CD14-positive monocyte (primary cell): ENCODE measurements at regions not wholly inside any gene's neighbourhood (a gene's known extent, or its start where the extent isn't known, plus 50 kb on each side); places are given as distances from the start of the nearest gene placed in this dataset.

Source experiments
- DNase-seq, 3 donors: peaks; one replicate each; pipeline ENCODE4 v3.0.0-alpha.2; 2011 to 2022
- H2AFZ ChIP-seq: 2 replicates; pipeline ENCODE4 v1.6.0; 2012; ENCODE audit warnings: mild to moderate bottlenecking, low read depth, low read length, inconsistent platforms; ENCODE audit not compliant: insufficient read depth, poor library complexity, severe bottlenecking
- H3K27ac ChIP-seq, 2 donors: 1 replicate in 1 of 2; 2 replicates in 1 of 2; pipeline ENCODE4 v1.5.1; 2012 to 2013; ENCODE audit warnings: low read length in 2 of 2, control low read depth in 1 of 2, inconsistent platforms in 1 of 2, low read depth in 1 of 2, mild to moderate bottlenecking in 1 of 2
- H3K27me3 ChIP-seq, 2 donors: one replicate each; pipeline versions ENCODE4 v1.6.0 to v1.6.1; 2011 to 2013; ENCODE audit warnings: low read length in 2 of 2; ENCODE audit not compliant: control insufficient read depth in 2 of 2, insufficient read depth in 2 of 2
- H3K36me3 ChIP-seq, 2 donors: replicated peaks in 1 of 2; 1 replicate in 1 of 2; 2 replicates in 1 of 2; pipeline versions ENCODE4 v1.5.1 to v1.6.1; 2012 to 2013; ENCODE audit warnings: low read length in 2 of 2, control low read depth in 1 of 2, inconsistent platforms in 1 of 2, mild to moderate bottlenecking in 1 of 2; ENCODE audit not compliant: insufficient read depth in 2 of 2, control insufficient read depth in 1 of 2
- H3K4me1 ChIP-seq, 2 donors: 1 replicate in 1 of 2; 2 replicates in 1 of 2; pipeline versions ENCODE4 v1.5.1 to v1.6.1; 2012 to 2013; ENCODE audit warnings: low read length in 2 of 2, control low read depth in 1 of 2, inconsistent platforms in 1 of 2, mild to moderate bottlenecking in 1 of 2, moderate library complexity in 1 of 2; ENCODE audit not compliant: insufficient read depth in 2 of 2, control insufficient read depth in 1 of 2
- H3K4me2 ChIP-seq: replicated peaks from 2 replicates; pipeline ENCODE3; 2012; ENCODE audit warnings: low read length, moderate library complexity, mild to moderate bottlenecking; ENCODE audit not compliant: poor library complexity, severe bottlenecking; ENCODE audit errors: extremely low read depth
- H3K4me3 ChIP-seq, 3 experiments: fragments of 200-600 bp in 1 of 3; sonication (generic) in 1 of 3; replicated peaks in 1 of 3; 1 replicate in 2 of 3; 2 replicates in 1 of 3; pipeline ENCODE4 v1.5.1; 2011 to 2013; ENCODE audit warnings: low read length in 3 of 3, mild to moderate bottlenecking in 3 of 3, control low read depth in 2 of 3, low read depth in 2 of 3, inconsistent platforms in 1 of 3, moderate library complexity in 1 of 3
- H3K79me2 ChIP-seq: 2 replicates; pipeline ENCODE4 v1.6.0; 2012; ENCODE audit warnings: mild to moderate bottlenecking, control low read depth, inconsistent platforms, low read length, moderate library complexity; ENCODE audit not compliant: insufficient read depth
- H3K9ac ChIP-seq: 2 replicates; pipeline ENCODE4 v1.6.0; 2017; ENCODE audit warnings: low read length, mild to moderate bottlenecking; ENCODE audit not compliant: insufficient read depth, poor library complexity, severe bottlenecking
- H3K9me3 ChIP-seq, 2 donors: replicated peaks in 1 of 2; 1 replicate in 1 of 2; 2 replicates in 1 of 2; pipeline versions ENCODE4 v1.5.1 to v1.6.1; 2012 to 2013; ENCODE audit warnings: low read length in 2 of 2, control low read depth in 1 of 2; ENCODE audit not compliant: control insufficient read depth in 1 of 2, insufficient read depth in 1 of 2
- H4K20me1 ChIP-seq: 2 replicates; pipeline ENCODE4 v1.6.0; 2012; ENCODE audit warnings: mild to moderate bottlenecking, low read length, control low read depth, moderate library complexity; ENCODE audit not compliant: insufficient read depth
- H3K27ac Mint-ChIP-seq, 7 donors: one replicate each; pipeline ENCODE4 v1.8.0; 2020; ENCODE audit warnings: mild to moderate bottlenecking in 7 of 7, mixed read lengths in 7 of 7, moderate library complexity in 6 of 7, inconsistent platforms in 2 of 7
- H3K27me3 Mint-ChIP-seq, 3 donors: one replicate each; pipeline ENCODE4 v1.8.0; 2021 to 2022; ENCODE audit warnings: low read depth in 3 of 3, mild to moderate bottlenecking in 3 of 3, mixed read lengths in 3 of 3, moderate library complexity in 3 of 3, inconsistent platforms in 1 of 3
- H3K36me3 Mint-ChIP-seq, 2 donors: one replicate each; pipeline ENCODE4 v1.8.0; 2020; ENCODE audit warnings: mixed read lengths in 2 of 2, inconsistent platforms in 1 of 2, mild to moderate bottlenecking in 1 of 2
- H3K4me1 Mint-ChIP-seq: one replicate; pipeline ENCODE4 v1.8.0; 2020; ENCODE audit warnings: mild to moderate bottlenecking, mixed read lengths
- H3K4me3 Mint-ChIP-seq, 2 donors: one replicate each; pipeline ENCODE4 v1.8.0; 2020; ENCODE audit warnings: mild to moderate bottlenecking in 2 of 2, mixed read lengths in 2 of 2, moderate library complexity in 1 of 2
- H3K9me3 Mint-ChIP-seq, 7 donors: one replicate each; pipeline ENCODE4 v1.8.0; 2020 to 2022; ENCODE audit warnings: mixed read lengths in 7 of 7, mild to moderate bottlenecking in 6 of 7, moderate library complexity in 6 of 7, inconsistent platforms in 2 of 7
- CTCF ChIP-seq: fragments of 200-600 bp; IDR thresholded peaks from one replicate; pipeline ENCODE4 v1.8.0; 2022; ENCODE audit warnings: antibody characterized with exemption, mild to moderate bottlenecking
- WGBS: methylation state at CpG from one replicate; pipeline ENCODE4 v1.1.5; 2013; ENCODE audit warnings: missing lambda C conversion rate; ENCODE audit not compliant: insufficient coverage; 5-methylcytosine and 5-hydroxymethylcytosine counted together
- intact Hi-C, 2 donors: fragments of 100-400 bp; cut with micrococcal nuclease; formaldehyde crosslinking; loops; one replicate each; pipeline versions ENCODE4 v1.15.0 to v1.15.1; 2023

GRCh38 chr1:114286179-114286578, 132.5 kb upstream of the SYT6 start:
- TF ChIP-seq CTCF = no peak

GRCh38 chr1:114282751-114283403, 129.2 kb upstream of the SYT6 start:
- H3K9me3 ChIP-seq = no peaks in the 10 kb centered on the region
- H3K4me3 Mint-ChIP-seq = no peak overlapping the region
- WGBS = 4% methylated on average over 2 of the region's 7 CpGs
- H3K4me2 ChIP-seq = no peak overlapping the region
- H3K4me1 Mint-ChIP-seq = no peaks in the 10 kb centered on the region
- H3K27me3 ChIP-seq = no peaks in the 10 kb centered on the region
- intact Hi-C loops = loop anchor here (2.0 to 10.0 kb wide), 4 partner anchors 198 to 1568 kb away; partner anchors contain the start of genes OLFML3 (in 2 of the 2) and PPM1J (in 1 of the 2)
- no peak overlapping the region for H2AFZ ChIP-seq
- H3K79me2 ChIP-seq = no peaks in the 10 kb centered on the region
- no peaks in the 10 kb centered on the region for H3K4me1 ChIP-seq
- H3K36me3 ChIP-seq = no peaks in the 10 kb centered on the region
- H3K4me3 ChIP-seq = no peak overlapping the region
- H4K20me1 ChIP-seq = no peaks in the 10 kb centered on the region
- no peaks in the 10 kb centered on the region for H3K9me3 Mint-ChIP-seq
- no peak overlapping the region for H3K27ac Mint-ChIP-seq
- DNase-seq = peak; percentile 75 to 81 (median 80)
- H3K36me3 Mint-ChIP-seq = no peaks in the 10 kb centered on the region
- no peak overlapping the region for H3K27ac ChIP-seq
- peaks cover 1 to 14% (median 5%) of the 10 kb centered on the region in 3 donors for H3K27me3 Mint-ChIP-seq
- peak; percentile 86 for TF ChIP-seq CTCF
- no peak overlapping the region for H3K9ac ChIP-seq

More at GRCh38 chr1:114286179-114286578, 132.5 kb upstream of the SYT6 start:
- H3K4me1 Mint-ChIP-seq = no peaks in the 10 kb centered on the region
- Histone ChIP-seq H3K4me3 (no peak overlapping the region), H3K79me2 (no peaks in the 10 kb centered on the region), H3K4me2 (no peak overlapping the region), H3K9me3 (no peaks in the 10 kb centered on the region), H3K4me1 (no peaks in the 10 kb centered on the region), H2AFZ (no peak overlapping the region), H3K9ac (no peak overlapping the region), H3K36me3 (no peaks in the 10 kb centered on the region), H3K27me3 (no peaks in the 10 kb centered on the region), H4K20me1 (no peaks in the 10 kb centered on the region), H3K27ac (no peak overlapping the region)
- DNase-seq = no peak
- WGBS = no CpG with 5 or more reads among the region's 1 CpG
- no peak overlapping the region for H3K4me3 Mint-ChIP-seq
- H3K36me3 Mint-ChIP-seq = no peaks in the 10 kb centered on the region
- intact Hi-C loops = loop anchor here in 1 of 2 donors (10.0 kb wide), 3 partner anchors 201 to 1571 kb away; partner anchors contain the start of gene PPM1J
- peaks cover 0 to 3% (median 0%) of the 10 kb centered on the region in 7 donors for H3K9me3 Mint-ChIP-seq
- H3K27me3 Mint-ChIP-seq = peaks cover 3 to 9% (median 6%) of the 10 kb centered on the region in 3 donors
- H3K27ac Mint-ChIP-seq = no peak overlapping the region
